BLaER1 (cell line): ENCODE measurements at regions not wholly inside any gene's neighbourhood (a gene's known extent, or its start where the extent isn't known, plus 50 kb on each side); places are given as distances from the start of the nearest gene placed in this dataset.
"Not testable (repeated sequence)": the region's sequence is repeated elsewhere in the genome, so short reads cannot be mapped to it uniquely, and the experiment has no call there.

Experiments used
- H3K27ac ChIP-seq: shearing (Covaris generic); formaldehyde crosslinking; 2 replicates; pipeline ENCODE4 v1.8.1; 2022
- H3K27me3 ChIP-seq: shearing (Covaris generic); formaldehyde crosslinking; 2 replicates; pipeline ENCODE4 v1.8.1; 2022
- H3K36me3 ChIP-seq: shearing (Covaris generic); formaldehyde crosslinking; 2 replicates; pipeline ENCODE4 v1.8.1; 2022
- H3K4me1 ChIP-seq: shearing (Covaris generic); formaldehyde crosslinking; 2 replicates; pipeline ENCODE4 v1.8.1; 2022
- H3K4me2 ChIP-seq: shearing (Covaris generic); formaldehyde crosslinking; 2 replicates; pipeline ENCODE4 v1.8.1; 2022
- H3K4me3 ChIP-seq: shearing (Covaris generic); formaldehyde crosslinking; 2 replicates; pipeline ENCODE4 v1.8.1; 2022
- H3K9ac ChIP-seq: shearing (Covaris generic); formaldehyde crosslinking; 2 replicates; pipeline ENCODE4 v1.8.1; 2022
- H3K9me3 ChIP-seq: shearing (Covaris generic); formaldehyde crosslinking; 2 replicates; pipeline ENCODE4 v1.8.1; 2022
- H4K20me1 ChIP-seq: shearing (Covaris generic); formaldehyde crosslinking; 2 replicates; pipeline ENCODE4 v1.8.1; 2022
- Cebpa-rat ChIP-seq: shearing (Covaris generic); IDR thresholded peaks from 2 replicates; pipeline ENCODE4 v1.8.1; 2022

DNA sequence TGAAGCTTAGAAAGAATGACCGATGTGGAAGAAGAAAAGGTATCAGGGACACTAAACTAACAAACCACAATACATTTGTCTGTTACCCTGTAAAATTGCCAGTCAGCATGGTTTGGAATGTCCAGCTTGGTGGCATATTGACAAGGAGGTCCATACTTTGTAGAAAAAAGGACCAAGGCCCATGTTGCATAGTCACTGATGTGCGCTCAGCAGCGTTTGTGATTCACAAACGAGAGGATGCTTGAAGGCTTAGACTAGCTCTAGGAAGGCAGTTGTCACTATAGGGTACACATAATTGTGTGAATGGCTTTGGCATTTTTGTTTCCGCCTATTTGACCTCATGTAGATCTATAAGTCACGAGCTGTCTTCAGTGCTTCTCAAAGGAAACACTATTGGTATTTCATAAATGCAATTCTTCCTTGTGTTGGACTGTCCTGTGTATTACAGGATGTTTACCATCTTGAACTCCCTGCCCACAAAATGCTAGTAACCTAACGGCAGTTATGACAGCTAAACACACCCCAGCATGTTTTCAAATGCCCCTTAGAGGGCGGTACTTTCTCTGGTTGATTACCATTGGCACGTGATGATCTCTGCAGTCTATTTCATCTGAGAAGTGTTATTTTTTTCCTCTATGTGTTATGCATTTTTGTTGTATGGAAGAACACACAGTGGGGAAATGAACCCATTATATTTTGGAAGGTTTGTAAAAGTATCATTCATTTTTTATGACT, 304.2 kb downstream of the CYRIA start:
- no peak overlapping the region for H3K9ac ChIP-seq
- H3K4me1 ChIP-seq, result no peaks in the 10 kb centered on the region
- H3K27me3 ChIP-seq, result no peaks in the 10 kb centered on the region
- TF ChIP-seq Cebpa-rat, result no peak
- no peak overlapping the region for H3K4me3 ChIP-seq
- H3K27ac ChIP-seq, result no peak overlapping the region
- no peak overlapping the region for H3K4me2 ChIP-seq
- no peaks in the 10 kb centered on the region for H3K36me3 ChIP-seq
- H3K9me3 ChIP-seq, result peaks cover 12% of the 10 kb centered on the region
- H4K20me1 ChIP-seq, result no peaks in the 10 kb centered on the region

- Histone ChIP-seq H4K20me1 (no peaks in the 10 kb centered on the region), H3K36me3 (no peaks in the 10 kb centered on the region), H3K4me2 (no peak overlapping the region), H3K9me3 (peaks cover 12% of the 10 kb centered on the region), H3K27ac (no peak overlapping the region), H3K27me3 (no peaks in the 10 kb centered on the region), H3K9ac (no peak overlapping the region), H3K4me3 (no peak overlapping the region), H3K4me1 (no peaks in the 10 kb centered on the region)
- TF ChIP-seq Cebpa-rat, result no peak
Measured at GRCh38 chr2:16359961-16360360, 305.7 kb downstream of the CYRIA start.

DNA sequence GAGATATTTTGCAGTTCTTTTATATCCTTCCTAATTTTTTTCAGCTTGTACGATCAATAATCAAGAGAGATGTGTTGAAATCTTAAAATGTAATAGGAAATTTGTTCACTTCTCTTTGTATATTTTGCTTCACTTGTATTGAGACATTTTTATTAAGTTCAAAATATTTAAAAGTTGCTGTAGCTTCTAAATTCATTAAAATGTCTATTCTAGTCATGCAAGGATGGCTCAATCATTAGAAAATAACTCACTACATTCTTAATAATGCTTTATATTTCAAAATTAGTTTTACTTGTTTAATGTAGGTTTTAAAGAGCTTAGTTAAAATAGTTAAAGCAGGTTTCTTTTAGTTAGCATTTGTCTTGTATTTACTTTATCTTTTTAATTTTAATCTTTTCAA, 308.4 kb downstream of the CYRIA start:
- H3K36me3 ChIP-seq, result no peaks in the 10 kb centered on the region
- no peak for TF ChIP-seq Cebpa-rat
- no peaks in the 10 kb centered on the region for H4K20me1 ChIP-seq
- H3K4me1 ChIP-seq, result no peaks in the 10 kb centered on the region
- no peaks in the 10 kb centered on the region for H3K27me3 ChIP-seq
- no peak overlapping the region for H3K9ac ChIP-seq
- H3K4me3 ChIP-seq, result no peak overlapping the region
- H3K27ac ChIP-seq, result no peak overlapping the region
- peaks cover 19% of the 10 kb centered on the region for H3K9me3 ChIP-seq
- no peak overlapping the region for H3K4me2 ChIP-seq

GRCh38 chr2:16351541-16351940, 314.1 kb downstream of the CYRIA start:
- no peak overlapping the region for H3K4me3 ChIP-seq
- no peak overlapping the region for H3K27ac ChIP-seq
- H3K4me1 ChIP-seq, result no peaks in the 10 kb centered on the region
- peaks cover 23% of the 10 kb centered on the region for H3K9me3 ChIP-seq
- H3K36me3 ChIP-seq, result no peaks in the 10 kb centered on the region
- no peak for TF ChIP-seq Cebpa-rat
- H3K4me2 ChIP-seq, result no peak overlapping the region
- H3K27me3 ChIP-seq, result no peaks in the 10 kb centered on the region
- H3K9ac ChIP-seq, result no peak overlapping the region
- no peaks in the 10 kb centered on the region for H4K20me1 ChIP-seq

DNA sequence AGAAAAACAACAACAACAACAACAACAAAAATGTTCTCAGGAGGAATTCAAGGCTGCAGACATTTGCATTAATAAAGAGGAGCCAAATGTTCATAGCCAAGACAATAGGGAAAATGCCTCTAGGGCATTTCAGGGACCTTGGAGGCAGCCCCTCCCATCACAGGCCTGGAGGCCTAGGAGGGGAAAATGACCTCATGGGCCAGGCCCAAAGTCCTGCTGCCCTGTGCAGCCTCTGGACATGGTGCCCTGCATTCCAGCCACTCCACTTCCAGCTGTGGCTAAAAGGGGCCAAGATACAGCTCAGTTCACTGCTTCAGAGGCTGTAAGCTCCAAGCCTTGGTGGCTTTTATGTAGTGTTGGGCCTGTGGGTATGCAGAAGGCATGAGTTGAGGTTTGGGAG, 314.5 kb downstream of the CYRIA start:
- H3K36me3 ChIP-seq, result no peaks in the 10 kb centered on the region

GRCh38 chr2:16350211-16350610, 315.4 kb downstream of the CYRIA start:
- H4K20me1 ChIP-seq, result no peaks in the 10 kb centered on the region
- no peak overlapping the region for H3K4me2 ChIP-seq
- no peaks in the 10 kb centered on the region for H3K36me3 ChIP-seq
- no peaks in the 10 kb centered on the region for H3K27me3 ChIP-seq
- H3K9me3 ChIP-seq, result peaks cover 21% of the 10 kb centered on the region
- H3K9ac ChIP-seq, result no peak overlapping the region
- H3K27ac ChIP-seq, result no peak overlapping the region
- H3K4me1 ChIP-seq, result no peaks in the 10 kb centered on the region
- H3K4me3 ChIP-seq, result no peak overlapping the region
- TF ChIP-seq Cebpa-rat, result no peak

More for the DNA sequence above, 314.5 kb downstream of the CYRIA start:
- Histone ChIP-seq H4K20me1 (no peaks in the 10 kb centered on the region), H3K4me1 (no peaks in the 10 kb centered on the region), H3K27me3 (no peaks in the 10 kb centered on the region), H3K9me3 (peaks cover 21% of the 10 kb centered on the region), H3K9ac (no peak overlapping the region), H3K27ac (no peak overlapping the region), H3K4me2 (no peak overlapping the region), H3K4me3 (no peak overlapping the region)
- no peak for TF ChIP-seq Cebpa-rat

GRCh38 chr2:16349811-16350210, 315.8 kb downstream of the CYRIA start:
- no peaks in the 10 kb centered on the region for H3K36me3 ChIP-seq
- H3K27me3 ChIP-seq, result no peaks in the 10 kb centered on the region
- H3K27ac ChIP-seq, result no peak overlapping the region
- H3K9ac ChIP-seq, result no peak overlapping the region
- no peak for TF ChIP-seq Cebpa-rat
- H3K9me3 ChIP-seq, result peaks cover 21% of the 10 kb centered on the region
- H3K4me3 ChIP-seq, result no peak overlapping the region
- H3K4me1 ChIP-seq, result no peaks in the 10 kb centered on the region
- no peak overlapping the region for H3K4me2 ChIP-seq
- no peaks in the 10 kb centered on the region for H4K20me1 ChIP-seq

- Histone ChIP-seq H3K4me1 (no peaks in the 10 kb centered on the region), H4K20me1 (no peaks in the 10 kb centered on the region), H3K27me3 (no peaks in the 10 kb centered on the region), H3K4me2 (no peak overlapping the region), H3K4me3 (no peak overlapping the region), H3K9ac (no peak overlapping the region), H3K27ac (no peak overlapping the region), H3K36me3 (no peaks in the 10 kb centered on the region), H3K9me3 (peaks cover 21% of the 10 kb centered on the region)
- no peak for TF ChIP-seq Cebpa-rat
Measured at GRCh38 chr2:16348821-16349515, 316.7 kb downstream of the CYRIA start.

GRCh38 chr2:16346671-16347070, 319.0 kb downstream of the CYRIA start:
- Histone ChIP-seq H3K27ac (no peak overlapping the region), H3K4me3 (no peak overlapping the region), H3K36me3 (no peaks in the 10 kb centered on the region), H3K9me3 (peaks cover 10% of the 10 kb centered on the region), H3K4me1 (no peaks in the 10 kb centered on the region), H3K27me3 (no peaks in the 10 kb centered on the region), H4K20me1 (no peaks in the 10 kb centered on the region), H3K4me2 (no peak overlapping the region), H3K9ac (no peak overlapping the region)
- no peak for TF ChIP-seq Cebpa-rat

- H3K4me2 ChIP-seq, H3K9ac ChIP-seq, H3K27me3 ChIP-seq, H3K27ac ChIP-seq, H3K4me3 ChIP-seq, H3K36me3 ChIP-seq, H4K20me1 ChIP-seq, H3K4me1 ChIP-seq, H3K9me3 ChIP-seq: not testable (repeated sequence)
Measured at GRCh38 chr2:16345231-16345630, 320.4 kb downstream of the CYRIA start.
